ENCODE measurements at regions not wholly inside any gene's neighbourhood (a gene's known extent, or its start where the extent isn't known, plus 50 kb on each side); places are given as distances from the start of the nearest gene placed in this dataset.
"Not testable (repeated sequence)": the region's sequence is repeated elsewhere in the genome, so short reads cannot be mapped to it uniquely, and the experiment has no call there.

DNA sequence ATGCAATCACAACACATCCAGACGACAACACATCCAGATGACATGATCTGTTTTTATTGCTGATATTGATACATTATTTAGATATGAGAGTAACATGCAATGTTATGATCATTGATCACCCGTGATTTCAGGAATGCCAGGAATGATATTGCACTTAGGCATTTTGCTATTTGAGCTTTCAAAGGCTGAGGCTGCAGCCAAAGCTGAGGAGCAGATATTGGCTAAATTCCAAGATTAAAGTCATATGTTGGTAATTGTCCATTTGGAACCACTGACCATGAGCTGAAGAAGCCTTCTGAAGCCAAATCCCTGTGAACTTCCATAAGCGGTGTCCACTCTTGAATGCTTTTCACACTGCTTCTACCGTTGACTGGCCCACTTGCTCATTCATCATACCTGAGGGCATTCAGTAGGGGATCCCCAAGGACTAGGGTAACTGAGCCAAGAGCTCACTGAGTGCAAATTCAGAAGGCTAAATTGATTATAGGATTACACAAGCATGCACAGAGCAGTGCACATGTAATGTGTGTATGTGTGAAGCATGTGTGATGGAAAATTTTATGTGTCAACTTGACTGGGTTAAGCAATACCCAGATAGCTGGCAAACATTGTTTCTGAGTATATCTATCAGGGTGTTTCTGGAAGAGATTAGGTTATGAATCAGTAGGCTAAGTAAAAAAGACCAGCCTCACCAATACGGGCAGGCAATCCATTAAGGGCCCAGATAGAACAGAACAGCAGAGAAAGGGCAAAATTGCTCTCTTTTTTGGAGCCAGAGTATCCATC, 92.1 kb upstream of the PLAAT1 start:
- 32 to 33% methylated on average over 5 of the region's 5 CpGs for WGBS, 2 experiments (ENCODE audit: low coverage in 1 of 2, low lambda C conversion rate in 2 of 2, missing lambda C conversion rate in 2 of 2)

DNA sequence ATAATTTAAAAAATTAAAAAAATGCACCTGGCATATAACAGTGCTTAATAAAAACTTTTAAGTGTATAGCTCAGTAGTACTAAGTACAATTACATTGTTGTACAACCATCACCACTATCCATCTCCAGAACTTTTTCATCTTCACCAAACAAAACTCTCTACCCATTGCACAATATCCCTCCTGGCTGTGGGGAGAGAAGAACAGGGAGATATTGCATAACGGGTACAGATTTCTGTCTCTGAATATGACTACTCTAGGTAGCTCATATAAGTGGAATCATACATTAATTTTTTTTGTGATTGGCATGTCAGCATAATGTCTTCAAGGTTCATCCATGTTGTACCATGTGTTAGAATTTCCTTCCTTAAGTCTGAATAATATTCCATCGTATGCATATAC, 91.0 kb upstream of the PLAAT1 start:
- H3K27me3 ChIP-seq (replicated peaks; ENCODE audit: insufficient read depth): no peaks in the 10 kb centered on the region
- H3K9me2 ChIP-seq (ENCODE audit: insufficient read depth): no peaks in the 10 kb centered on the region
- H3K79me2 ChIP-seq (ENCODE audit: insufficient read depth): no peaks in the 10 kb centered on the region
- H3K4me2 ChIP-seq (ENCODE audit: unreplicated experiment): no peak overlapping the region
- no peak overlapping the region for H3K27ac ChIP-seq
- H3K4me1 ChIP-seq (ENCODE audit: insufficient read depth): no peaks in the 10 kb centered on the region
- DNase-seq: no peak
- TF ChIP-seq EZH2 (IDR thresholded peaks at IDR 0.05; ENCODE audit: insufficient read depth, poor library complexity, severe bottlenecking) (no peak), EZH2phosphoT487 (IDR thresholded peaks at IDR 0.05; ENCODE audit: insufficient read depth, low read depth) (no peak)
- H3K9ac ChIP-seq: no peak overlapping the region
- no peak overlapping the region for H3K4me3 ChIP-seq
- no peaks in the 10 kb centered on the region for H4K20me1 ChIP-seq (ENCODE audit: insufficient read depth)
- no peaks in the 10 kb centered on the region for H3K36me3 ChIP-seq (ENCODE audit: low read depth)
- H2AFZ ChIP-seq: no peak overlapping the region
- H3K9me3 ChIP-seq (ENCODE audit: low read depth): no peaks in the 10 kb centered on the region
- 36 to 41% methylated on average over 2 of the region's 2 CpGs for WGBS, 2 experiments (ENCODE audit: low coverage in 1 of 2, low lambda C conversion rate in 2 of 2, missing lambda C conversion rate in 2 of 2)
- in situ Hi-C loops (cut with MboI): no loop called here
- no peaks in the 10 kb centered on the region for H3F3A ChIP-seq (ENCODE audit: insufficient read depth)

More for the DNA sequence above, 92.1 kb upstream of the PLAAT1 start:
- Histone ChIP-seq H3K4me2 (ENCODE audit: unreplicated experiment) (no peak overlapping the region), H3K9ac (no peak overlapping the region), H3K4me1 (ENCODE audit: insufficient read depth) (no peaks in the 10 kb centered on the region), H3K27me3 (replicated peaks; ENCODE audit: insufficient read depth) (no peaks in the 10 kb centered on the region), H3K36me3 (ENCODE audit: low read depth) (no peaks in the 10 kb centered on the region), H2AFZ (no peak overlapping the region), H3K4me3 (no peak overlapping the region), H3K9me3 (ENCODE audit: low read depth) (no peaks in the 10 kb centered on the region), H3F3A (ENCODE audit: insufficient read depth) (no peaks in the 10 kb centered on the region), H3K9me2 (ENCODE audit: insufficient read depth) (no peaks in the 10 kb centered on the region), H4K20me1 (ENCODE audit: insufficient read depth) (no peaks in the 10 kb centered on the region), H3K27ac (no peak overlapping the region), H3K79me2 (ENCODE audit: insufficient read depth) (no peaks in the 10 kb centered on the region)
- no peak for DNase-seq
- TF ChIP-seq EZH2 (IDR thresholded peaks at IDR 0.05; ENCODE audit: insufficient read depth, poor library complexity, severe bottlenecking) (no peak), EZH2phosphoT487 (IDR thresholded peaks at IDR 0.05; ENCODE audit: insufficient read depth, low read depth) (no peak)
- in situ Hi-C loops (cut with MboI): no loop called here

- H3K9me3 ChIP-seq (ENCODE audit: low read depth); H3K27ac ChIP-seq; DNase-seq; H2AFZ ChIP-seq; H3K4me3 ChIP-seq; H3K9me2 ChIP-seq (ENCODE audit: insufficient read depth); H3K4me2 ChIP-seq (ENCODE audit: unreplicated experiment); H3K27me3 ChIP-seq (replicated peaks; ENCODE audit: insufficient read depth); H3K9ac ChIP-seq; H3K36me3 ChIP-seq (ENCODE audit: low read depth); H3K4me1 ChIP-seq (ENCODE audit: insufficient read depth); H3F3A ChIP-seq (ENCODE audit: insufficient read depth); in situ Hi-C loops (cut with MboI); H3K79me2 ChIP-seq (ENCODE audit: insufficient read depth); H4K20me1 ChIP-seq (ENCODE audit: insufficient read depth): not testable (repeated sequence)
- 56 to 59% methylated on average over 3 of the region's 3 CpGs for WGBS, 2 experiments (ENCODE audit: low coverage in 1 of 2, low lambda C conversion rate in 2 of 2, missing lambda C conversion rate in 2 of 2)
Observed at GRCh38 chr3:193155044-193155781, 85.8 kb upstream of the PLAAT1 start.

DNA sequence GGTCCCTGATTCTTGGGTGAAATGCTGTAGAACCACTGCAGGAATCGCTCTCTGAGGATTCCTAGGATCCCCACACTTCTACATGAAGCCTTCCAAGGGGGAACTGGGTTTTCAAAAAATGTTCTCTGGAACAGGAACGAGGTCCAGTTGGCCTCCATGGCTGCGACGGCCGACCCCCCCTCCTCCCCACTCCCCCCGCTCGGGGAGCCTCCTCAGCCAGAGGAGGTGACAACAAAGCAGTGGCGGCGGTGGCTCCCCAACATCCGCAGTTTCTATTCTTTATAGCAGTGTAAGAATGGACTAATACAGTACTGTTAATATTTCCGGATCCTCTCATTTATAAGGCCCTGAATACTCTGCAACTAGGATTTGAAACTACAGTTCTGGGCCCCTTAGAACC, 84.0 kb upstream of the PLAAT1 start:
- Histone ChIP-seq H3K9me3 (ENCODE audit: low read depth) (no peaks in the 10 kb centered on the region), H3K27me3 (replicated peaks; ENCODE audit: insufficient read depth) (no peaks in the 10 kb centered on the region), H4K20me1 (ENCODE audit: insufficient read depth) (no peaks in the 10 kb centered on the region), H3K4me2 (ENCODE audit: unreplicated experiment) (no peak overlapping the region), H3K36me3 (ENCODE audit: low read depth) (no peaks in the 10 kb centered on the region), H3K27ac (no peak overlapping the region), H3K9me2 (ENCODE audit: insufficient read depth) (no peaks in the 10 kb centered on the region), H3K4me3 (no peak overlapping the region), H3F3A (ENCODE audit: insufficient read depth) (no peaks in the 10 kb centered on the region), H3K4me1 (ENCODE audit: insufficient read depth) (no peaks in the 10 kb centered on the region), H3K9ac (no peak overlapping the region), H3K79me2 (ENCODE audit: insufficient read depth) (no peaks in the 10 kb centered on the region), H2AFZ (no peak overlapping the region)
- 38 to 46% methylated on average over 10 to 11 of the region's 11 CpGs for WGBS, 2 experiments (ENCODE audit: low coverage in 1 of 2, low lambda C conversion rate in 2 of 2, missing lambda C conversion rate in 2 of 2)
- in situ Hi-C loops (cut with MboI): no loop called here
- TF ChIP-seq EZH2phosphoT487 (IDR thresholded peaks at IDR 0.05; ENCODE audit: insufficient read depth, low read depth) (no peak), EZH2 (IDR thresholded peaks at IDR 0.05; ENCODE audit: insufficient read depth, poor library complexity, severe bottlenecking) (no peak)
- no peak for DNase-seq
